ENCODE measurements at regions not wholly inside any gene's neighbourhood (a gene's known extent, or its start where the extent isn't known, plus 50 kb on each side); places are given as distances from the start of the nearest gene placed in this dataset.
A peak's percentile ranks its signal among the peaks of the same experiment; 100 is the strongest.

GRCh38 chr9:89942643-89943042 is 337.8 kb downstream of the GADD45G start:
- DNase-seq (ENCODE audit: low spot score in 2 of 2), result no peak
- Histone ChIP-seq H3K4me3 (no peak overlapping the region), H3K36me3 (no peaks in the 10 kb centered on the region), H3K27ac (peak overlapping the region in 1 of 2 donors; percentile 57), H3K27me3 (no peaks in the 10 kb centered on the region), H3K4me1 (peaks cover 0 to 14% of the 10 kb centered on the region in 2 donors), H3K9me3 (no peaks in the 10 kb centered on the region)
- intact Hi-C loops (cut with DNase I), result loop anchor here (5.0 kb wide), 1 partner anchor 340 kb away; no protein-coding TSS in a partner anchor
- no peak for TF ChIP-seq CTCF (IDR thresholded peaks at IDR 0.05)

- H3K27me3 ChIP-seq, result no peaks in the 10 kb centered on the region
- no peak overlapping the region for H3K27ac ChIP-seq
- DNase-seq (ENCODE audit: low spot score in 2 of 2), result no peak
- no peak overlapping the region for H3K4me3 ChIP-seq
- no peak for TF ChIP-seq CTCF (IDR thresholded peaks at IDR 0.05)
- H3K36me3 ChIP-seq, result no peaks in the 10 kb centered on the region
- peaks cover 0 to 14% of the 10 kb centered on the region in 2 donors for H3K4me1 ChIP-seq
- intact Hi-C loops (cut with DNase I), result loop anchor here (5.0 kb wide), 1 partner anchor 341 kb away; no protein-coding TSS in a partner anchor
- no peaks in the 10 kb centered on the region for H3K9me3 ChIP-seq
Observed at GRCh38 chr9:89943309-89943708, 338.5 kb downstream of the GADD45G start.

DNA sequence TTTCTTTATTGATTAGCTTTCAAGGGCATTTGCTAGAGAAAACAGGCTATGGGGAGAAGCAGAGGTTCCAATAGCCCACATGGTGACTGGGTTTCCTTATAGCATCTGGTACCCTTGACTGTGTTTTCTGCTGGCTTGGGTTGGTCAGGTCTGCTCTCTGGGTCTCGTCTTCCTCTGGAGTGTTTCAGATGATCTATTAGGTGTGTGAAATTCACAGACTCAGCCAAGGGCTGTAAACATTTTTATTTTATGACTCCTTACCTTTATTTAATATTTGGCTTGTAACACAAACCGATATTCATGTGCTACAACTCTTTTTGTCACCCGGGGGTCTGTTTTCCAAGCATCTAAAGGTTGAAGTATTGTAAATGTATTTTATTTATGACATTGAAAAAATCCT is 338.9 kb downstream of the GADD45G start:
- Histone ChIP-seq H3K4me1 (peaks cover 0 to 14% of the 10 kb centered on the region in 2 donors), H3K27ac (no peak overlapping the region)
- intact Hi-C loops (cut with DNase I), result loop anchor here (5.0 kb wide), 1 partner anchor 341 kb away; no protein-coding TSS in a partner anchor

GRCh38 chr9:89945133-89945532 is 340.3 kb downstream of the GADD45G start:
- no peak for TF ChIP-seq CTCF (IDR thresholded peaks at IDR 0.05)
- intact Hi-C loops (cut with DNase I), result no loop called here
- Histone ChIP-seq H3K4me1 (peaks cover 0 to 14% of the 10 kb centered on the region in 2 donors), H3K9me3 (no peaks in the 10 kb centered on the region), H3K36me3 (no peaks in the 10 kb centered on the region), H3K27me3 (no peaks in the 10 kb centered on the region), H3K4me3 (no peak overlapping the region), H3K27ac (no peak overlapping the region)
- no peak for DNase-seq (ENCODE audit: low spot score in 2 of 2)

More for the DNA sequence above, 338.9 kb downstream of the GADD45G start:
- no peaks in the 10 kb centered on the region for H3K27me3 ChIP-seq
- DNase-seq (ENCODE audit: low spot score in 2 of 2), result no peak
- H3K9me3 ChIP-seq, result no peaks in the 10 kb centered on the region
- no peaks in the 10 kb centered on the region for H3K36me3 ChIP-seq
- H3K4me3 ChIP-seq, result no peak overlapping the region
- TF ChIP-seq CTCF (IDR thresholded peaks at IDR 0.05), result no peak

GRCh38 chr9:89946741-89947140 is 341.9 kb downstream of the GADD45G start:
- H3K27ac ChIP-seq, result no peak overlapping the region
- TF ChIP-seq CTCF (IDR thresholded peaks at IDR 0.05), result no peak
- H3K4me3 ChIP-seq, result no peak overlapping the region
- no peaks in the 10 kb centered on the region for H3K9me3 ChIP-seq
- intact Hi-C loops (cut with DNase I), result no loop called here
- peaks cover 0 to 3% of the 10 kb centered on the region in 2 donors for H3K4me1 ChIP-seq
- no peaks in the 10 kb centered on the region for H3K27me3 ChIP-seq
- no peak for DNase-seq (ENCODE audit: low spot score in 2 of 2)
- no peaks in the 10 kb centered on the region for H3K36me3 ChIP-seq

DNA sequence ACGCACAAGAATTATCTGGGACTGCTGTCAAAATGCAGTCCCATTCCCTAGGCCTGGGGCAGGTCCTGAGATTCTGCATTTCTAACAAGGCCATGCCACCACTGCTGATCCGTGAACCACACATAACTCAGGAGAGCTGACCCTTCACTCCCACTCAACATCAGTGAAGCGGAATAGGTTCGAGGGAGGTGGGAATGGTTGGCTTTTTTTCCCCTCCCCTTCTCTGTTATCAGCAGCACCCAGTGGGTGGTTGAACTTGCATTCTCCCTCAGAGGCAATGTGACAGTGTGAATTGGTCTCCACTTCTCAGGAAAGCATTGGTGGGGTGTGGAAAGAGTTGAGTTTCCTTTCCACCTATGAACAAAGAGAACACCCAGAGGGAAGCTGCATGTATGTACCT is 344.3 kb downstream of the GADD45G start:
- Histone ChIP-seq H3K4me3 (no peak overlapping the region), H3K9me3 (no peaks in the 10 kb centered on the region), H3K27me3 (no peaks in the 10 kb centered on the region), H3K36me3 (no peaks in the 10 kb centered on the region), H3K4me1 (peaks cover 2 to 5% of the 10 kb centered on the region in 2 donors), H3K27ac (no peak overlapping the region)
- intact Hi-C loops (cut with DNase I), result no loop called here
- no peak for DNase-seq (ENCODE audit: low spot score in 2 of 2)
- no peak for TF ChIP-seq CTCF (IDR thresholded peaks at IDR 0.05)

All from ascending aorta (tissue), 2 donors.